Putamen (tissue), 1 donor: ENCODE measurements at regions not wholly inside any gene's neighbourhood (a gene's known extent, or its start where the extent isn't known, plus 50 kb on each side); places are given as distances from the start of the nearest gene placed in this dataset.
"Not testable (repeated sequence)": the region's sequence is repeated elsewhere in the genome, so short reads cannot be mapped to it uniquely, and the experiment has no call there.

Experiments
- DNase-seq: peaks from one replicate; pipeline ENCODE4 v3.0.0-alpha.2; 2016; ENCODE audit warnings: low spot score

- no peak for DNase-seq
Observed at GRCh38 chr7:94109556-94109955, 105.4 kb upstream of the BET1 start.

- no peak for DNase-seq
Observed at GRCh38 chr7:94111009-94111408, 106.9 kb upstream of the BET1 start.

- no peak for DNase-seq
Observed at GRCh38 chr7:94115316-94115715, 111.2 kb upstream of the BET1 start.

- DNase-seq, result no peak
Observed at GRCh38 chr7:94123136-94123535, 119.0 kb upstream of the BET1 start.

- no peak for DNase-seq
Observed at GRCh38 chr7:94127026-94127425, 122.9 kb upstream of the BET1 start.

GRCh38 chr7:94128072-94128471 is 123.9 kb upstream of the BET1 start:
- no peak for DNase-seq

GRCh38 chr7:94129443-94130140 is 125.4 kb upstream of the BET1 start:
- DNase-seq, result no peak

GRCh38 chr7:94130716-94131115 is 126.6 kb upstream of the BET1 start:
- DNase-seq, result no peak

- DNase-seq, result no peak
Observed at GRCh38 chr7:94133460-94133859, 129.3 kb upstream of the BET1 start.

- no peak for DNase-seq
Observed at GRCh38 chr7:94135180-94135579, 131.0 kb upstream of the BET1 start.

GRCh38 chr7:94142281-94142680 is 138.1 kb upstream of the BET1 start:
- DNase-seq, result no peak

GRCh38 chr7:94145602-94146001 is 141.4 kb upstream of the BET1 start:
- no peak for DNase-seq

- no peak for DNase-seq
Observed at GRCh38 chr7:94146408-94146807, 142.3 kb upstream of the BET1 start.

GRCh38 chr7:94149789-94150545 is 145.8 kb upstream of the BET1 start:
- DNase-seq, result no peak

GRCh38 chr7:94154182-94154581 is 150.0 kb upstream of the BET1 start:
- no peak for DNase-seq

GRCh38 chr7:94154858-94155257 is 150.7 kb upstream of the BET1 start:
- DNase-seq, result no peak

GRCh38 chr7:94157659-94158306 is 153.6 kb upstream of the BET1 start:
- DNase-seq, result not testable (repeated sequence)

GRCh38 chr7:94160719-94161435 is 156.7 kb upstream of the BET1 start:
- DNase-seq, result no peak

GRCh38 chr7:94161476-94161875 is 157.3 kb upstream of the BET1 start:
- no peak for DNase-seq

GRCh38 chr7:94169682-94170081 is 165.5 kb upstream of the BET1 start:
- no peak for DNase-seq

- DNase-seq, result no peak
Observed at GRCh38 chr7:94170836-94171235, 166.7 kb upstream of the BET1 start.

- no peak for DNase-seq
Observed at GRCh38 chr7:94173436-94173835, 169.3 kb upstream of the BET1 start.

GRCh38 chr7:94174375-94174774 is 170.2 kb upstream of the BET1 start:
- no peak for DNase-seq
